HepG2 (cell line): ENCODE measurements at regions not wholly inside any gene's neighbourhood (a gene's known extent, or its start where the extent isn't known, plus 50 kb on each side); places are given as distances from the start of the nearest gene placed in this dataset.

Experiments
- ATAC-seq: fragments of 200-7000 bp; cut with Tn5 transposase; 3 replicates; pipeline ENCODE4 v1.9.1; 2020; ENCODE audit warnings: mild to moderate bottlenecking, moderate library complexity
- BruUV-seq: library from RNA; stranded (reverse); fragments of 400-500 nt; replicated peaks from 2 replicates; lab custom pipeline; 2021; lab: Mats Ljungman, UMichigan
- CTCF ChIA-PET: fragments of 300-600 bp; formaldehyde crosslinking; extraction: SDS; loops from one replicate; lab custom pipeline; 2021; ENCODE audit warnings: low total read pairs, inconsistent platforms, low intra/inter-chr PET ratio; lab: Yijun Ruan, JAX
- POLR2A ChIA-PET: fragments of 350-600 bp; sonication (Branson Sonifier 250); formaldehyde crosslinking; loops from one replicate; lab custom pipeline; 2020; ENCODE audit warnings: antibody characterized with exemption, inconsistent platforms; lab: Yijun Ruan, JAX
- DNase-seq: peaks from one replicate; pipeline ENCODE4 v3.0.0-alpha.2; 2015; ENCODE audit warnings: low spot score
- FAIRE-seq: peaks from 3 replicates; lab custom pipeline; 2011; peaks lifted over from hg19 to GRCh38; lab: Jason Lieb, UNC
- H2AFZ ChIP-seq: one replicate; pipeline ENCODE4 v1.6.1; 2011; ENCODE audit warnings: low read length, inconsistent platforms
- H3K27ac ChIP-seq: fragments of 300-600 bp; 3 replicates; pipeline ENCODE4 v1.8.0; 2011; ENCODE audit warnings: mixed run types, mild to moderate bottlenecking, mixed read lengths, low read length, inconsistent platforms; ENCODE audit not compliant: insufficient read depth; ENCODE audit errors: extremely low read length
- H3K27me3 ChIP-seq, 2 experiments: fragments of 200-600 bp in 1 of 2; 2 replicates in 1 of 2; 3 replicates in 1 of 2; pipeline versions ENCODE4 v1.6.0 to v1.8.0; 2011; ENCODE audit warnings: low read length in 2 of 2, mild to moderate bottlenecking in 2 of 2, moderate library complexity in 2 of 2, inconsistent platforms in 1 of 2; ENCODE audit not compliant: insufficient read depth in 2 of 2, control insufficient read depth in 1 of 2
- H3K36me3 ChIP-seq, 2 experiments: fragments of 200-600 bp in 1 of 2; replicated peaks in 1 of 2; 2 replicates in 1 of 2; 3 replicates in 1 of 2; pipeline versions ENCODE4 v1.5.1 to v1.8.0; 2011; ENCODE audit warnings: low read length in 2 of 2, inconsistent platforms in 1 of 2; ENCODE audit not compliant: insufficient read depth in 2 of 2, control insufficient read depth in 1 of 2
- H3K4me1 ChIP-seq: 2 replicates; pipeline ENCODE4 v1.5.1; 2012; ENCODE audit warnings: low read length, inconsistent platforms; ENCODE audit not compliant: insufficient read depth
- H3K4me2 ChIP-seq: 2 replicates; pipeline ENCODE4 v1.6.0; 2011; ENCODE audit warnings: low read depth, low read length, inconsistent platforms
- H3K4me3 ChIP-seq, 3 experiments: fragments of 200-600 bp in 1 of 3; sonication (generic), shearing (Covaris generic) in 1 of 3; replicated peaks in 1 of 3; 2 replicates each; pipeline ENCODE4 v1.5.1; 2011 to 2016; ENCODE audit warnings: low read length in 3 of 3, inconsistent platforms in 2 of 3, low read depth in 2 of 3, mild to moderate bottlenecking in 2 of 3, control low read depth in 1 of 3, mixed read lengths in 1 of 3; ENCODE audit not compliant: insufficient read depth in 1 of 3
- H3K79me2 ChIP-seq: one replicate; pipeline ENCODE4 v1.6.1; 2011; ENCODE audit warnings: low read length, inconsistent platforms; ENCODE audit not compliant: insufficient read depth
- H3K9ac ChIP-seq: 2 replicates; pipeline ENCODE4 v1.6.0; 2011; ENCODE audit warnings: mild to moderate bottlenecking, low read depth, low read length, inconsistent platforms; ENCODE audit not compliant: insufficient read depth
- H3K9me3 ChIP-seq: 2 replicates; pipeline ENCODE4 v1.5.1; 2012; ENCODE audit warnings: mild to moderate bottlenecking, low read length
- H4K20me1 ChIP-seq: 2 replicates; pipeline ENCODE4 v1.6.0; 2011; ENCODE audit warnings: inconsistent platforms, mild to moderate bottlenecking, low read length, moderate library complexity; ENCODE audit not compliant: insufficient read depth
- GABPB1 ChIP-seq: IDR thresholded peaks from 2 replicates; pipeline ENCODE4 v1.6.1; 2016; ENCODE audit warnings: mild to moderate bottlenecking, missing genetic modification reagents, moderate library complexity, missing compliant biosample characterization
- KDM1A ChIP-seq: IDR thresholded peaks from 2 replicates; pipeline ENCODE4 v1.6.1; 2016; ENCODE audit warnings: missing compliant biosample characterization
- SMAD1 ChIP-seq: sonication (generic); formaldehyde crosslinking; IDR thresholded peaks from 2 replicates; pipeline ENCODE4 v1.4.0; 2020; ENCODE audit warnings: missing genetic modification reagents, low read depth, mild to moderate bottlenecking, borderline replicate concordance
- SOX13 ChIP-seq, 3 experiments: fragments of 450-650 bp in 1 of 3; sonication (generic) in 1 of 3; formaldehyde crosslinking in 1 of 3; IDR thresholded peaks in 2 of 3; conservative IDR thresholded peaks in 1 of 3; 2 replicates each; pipeline versions ENCODE4 v1.5.0 to v1.6.1; 2016 to 2020; ENCODE audit warnings: antibody characterized with exemption in 1 of 3, mild to moderate bottlenecking in 1 of 3, missing compliant biosample characterization in 1 of 3, missing genetic modification reagents in 1 of 3, moderate library complexity in 1 of 3
- ZNF513 ChIP-seq: sonication (generic); formaldehyde crosslinking; conservative IDR thresholded peaks from 2 replicates; pipeline ENCODE4 v1.5.0; 2020; ENCODE audit warnings: missing genetic modification reagents
- ZNF552 ChIP-seq: sonication (generic); formaldehyde crosslinking; IDR thresholded peaks from 2 replicates; pipeline ENCODE4 v1.9.0; 2022; ENCODE audit warnings: missing genetic modification reagents, mild to moderate bottlenecking, borderline replicate concordance
- ZNF777 ChIP-seq: sonication (generic); formaldehyde crosslinking; IDR thresholded peaks from 2 replicates; pipeline ENCODE4 v1.4.0; 2020; ENCODE audit warnings: missing genetic modification reagents
- ZZZ3 ChIP-seq: sonication (generic); formaldehyde crosslinking; IDR thresholded peaks from 2 replicates; pipeline ENCODE4 v1.4.0; 2020; ENCODE audit warnings: missing genetic modification reagents, mild to moderate bottlenecking, borderline replicate concordance
- WGBS: methylation state at CpG from one replicate; pipeline ENCODE4 v1.1.6; 2017; ENCODE audit warnings: low lambda C conversion rate; 5-methylcytosine and 5-hydroxymethylcytosine counted together
- in situ Hi-C: cut with HindIII; loops from 2 replicates; pipeline ENCODE4 v1.10.0; 2017; ENCODE audit warnings: low pct_unique_long_range_greater_than_20kb; ENCODE audit not compliant: extremely low pct_ligation_motif_present
- intact Hi-C: fragments of 100-400 bp; cut with micrococcal nuclease; formaldehyde crosslinking; loops from one replicate; pipeline ENCODE4 v1.10.0; 2022; ENCODE audit not compliant: unreplicated experiment
- TF ChIP-seq, protein P1 (sequence below): IDR thresholded peaks from 2 replicates; pipeline ENCODE4 v1.6.1; 2016; ENCODE audit warnings: control low read depth
- TF ChIP-seq, protein P2 (sequence below): sonication (generic); formaldehyde crosslinking; IDR thresholded peaks from 2 replicates; pipeline ENCODE4 v1.4.0; 2020; ENCODE audit warnings: missing genetic modification reagents, borderline replicate concordance

- WGBS, result 13% methylated on average over 5 of the region's 5 CpGs
- FAIRE-seq, result no peak
- in situ Hi-C loops, result no loop called here
Measured at GRCh38 chr18:46352520-46353250, 248.5 kb downstream of the HAUS1 start.

More at GRCh38 chr18:46352520-46353250, 248.5 kb downstream of the HAUS1 start:
- H3K4me1 ChIP-seq, result no peaks in the 10 kb centered on the region
- TF ChIP-seq GABPB1 (no peak), ZNF777 (no peak), KDM1A (CRISPR knock-in tag) (no peak), SMAD1 (CRISPR knock-in tag) (no peak), SOX13 (IDR thresholded peaks at IDR 0.05) (no peak), SOX13 (CRISPR knock-in tag; conservative IDR thresholded peaks at IDR 0.05 in 1 of 2, IDR thresholded peaks at IDR 0.05 in 1 of 2) (no peak), ZNF513 (CRISPR knock-in tag) (no peak), ZZZ3 (CRISPR knock-in tag) (no peak), ZNF552 (no peak)
- TF ChIP-seq, protein P1, sequence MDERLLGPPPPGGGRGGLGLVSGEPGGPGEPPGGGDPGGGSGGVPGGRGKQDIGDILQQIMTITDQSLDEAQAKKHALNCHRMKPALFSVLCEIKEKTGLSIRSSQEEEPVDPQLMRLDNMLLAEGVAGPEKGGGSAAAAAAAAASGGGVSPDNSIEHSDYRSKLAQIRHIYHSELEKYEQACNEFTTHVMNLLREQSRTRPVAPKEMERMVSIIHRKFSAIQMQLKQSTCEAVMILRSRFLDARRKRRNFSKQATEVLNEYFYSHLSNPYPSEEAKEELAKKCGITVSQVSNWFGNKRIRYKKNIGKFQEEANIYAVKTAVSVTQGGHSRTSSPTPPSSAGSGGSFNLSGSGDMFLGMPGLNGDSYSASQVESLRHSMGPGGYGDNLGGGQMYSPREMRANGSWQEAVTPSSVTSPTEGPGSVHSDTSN (CRISPR knock-in tag), result no peak
- TF ChIP-seq, protein P2, sequence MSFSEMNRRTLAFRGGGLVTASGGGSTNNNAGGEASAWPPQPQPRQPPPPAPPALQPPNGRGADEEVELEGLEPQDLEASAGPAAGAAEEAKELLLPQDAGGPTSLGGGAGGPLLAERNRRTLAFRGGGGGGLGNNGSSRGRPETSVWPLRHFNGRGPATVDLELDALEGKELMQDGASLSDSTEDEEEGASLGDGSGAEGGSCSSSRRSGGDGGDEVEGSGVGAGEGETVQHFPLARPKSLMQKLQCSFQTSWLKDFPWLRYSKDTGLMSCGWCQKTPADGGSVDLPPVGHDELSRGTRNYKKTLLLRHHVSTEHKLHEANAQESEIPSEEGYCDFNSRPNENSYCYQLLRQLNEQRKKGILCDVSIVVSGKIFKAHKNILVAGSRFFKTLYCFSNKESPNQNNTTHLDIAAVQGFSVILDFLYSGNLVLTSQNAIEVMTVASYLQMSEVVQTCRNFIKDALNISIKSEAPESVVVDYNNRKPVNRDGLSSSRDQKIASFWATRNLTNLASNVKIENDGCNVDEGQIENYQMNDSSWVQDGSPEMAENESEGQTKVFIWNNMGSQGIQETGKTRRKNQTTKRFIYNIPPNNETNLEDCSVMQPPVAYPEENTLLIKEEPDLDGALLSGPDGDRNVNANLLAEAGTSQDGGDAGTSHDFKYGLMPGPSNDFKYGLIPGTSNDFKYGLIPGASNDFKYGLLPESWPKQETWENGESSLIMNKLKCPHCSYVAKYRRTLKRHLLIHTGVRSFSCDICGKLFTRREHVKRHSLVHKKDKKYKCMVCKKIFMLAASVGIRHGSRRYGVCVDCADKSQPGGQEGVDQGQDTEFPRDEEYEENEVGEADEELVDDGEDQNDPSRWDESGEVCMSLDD (CRISPR knock-in tag), result no peak
- no peak overlapping the region for H3K4me2 ChIP-seq
- POLR2A ChIA-PET, result no interaction called here
- no peaks in the 10 kb centered on the region for H3K9me3 ChIP-seq
- H3K79me2 ChIP-seq, result no peaks in the 10 kb centered on the region
- no TSS peak for BruUV-seq
- H2AFZ ChIP-seq, result no peak overlapping the region
- H3K9ac ChIP-seq, result no peak overlapping the region
- no peak overlapping the region for H3K27ac ChIP-seq
- ATAC-seq (no peak), DNase-seq (no peak)
- intact Hi-C loops, result no loop called here
- H4K20me1 ChIP-seq, result no peaks in the 10 kb centered on the region
- H3K27me3 ChIP-seq, result peaks cover 1 to 6% of the 10 kb centered on the region in 2 experiments; a peak in 3 of 5 replicates
- H3K4me3 ChIP-seq, result no peak overlapping the region
- CTCF ChIA-PET, result no interaction called here
- no peaks in the 10 kb centered on the region for H3K36me3 ChIP-seq
